ENCODE measurements at regions not wholly inside any gene's neighbourhood (a gene's known extent, or its start where the extent isn't known, plus 50 kb on each side); places are given as distances from the start of the nearest gene placed in this dataset.

- H3K4me3 Mint-ChIP-seq, result no peak overlapping the region
- H3K36me3 Mint-ChIP-seq, result no peaks in the 10 kb centered on the region
- no peaks in the 10 kb centered on the region for H3K4me1 Mint-ChIP-seq (ENCODE audit: low read depth)
- no peak overlapping the region for H3K27ac Mint-ChIP-seq
- H3K27me3 Mint-ChIP-seq, result no peaks in the 10 kb centered on the region
- peaks cover 8% of the 10 kb centered on the region for H3K9me3 Mint-ChIP-seq (ENCODE audit: low read depth)
Observed at GRCh38 chr13:59121507-59121906, 1042.2 kb downstream of the DIAPH3 start.

- H3K4me3 Mint-ChIP-seq, result no peak overlapping the region
- H3K27me3 Mint-ChIP-seq, result no peaks in the 10 kb centered on the region
- no peaks in the 10 kb centered on the region for H3K36me3 Mint-ChIP-seq
- H3K4me1 Mint-ChIP-seq (ENCODE audit: low read depth), result no peaks in the 10 kb centered on the region
- no peak overlapping the region for H3K27ac Mint-ChIP-seq
- peaks cover 7% of the 10 kb centered on the region for H3K9me3 Mint-ChIP-seq (ENCODE audit: low read depth)
Observed at GRCh38 chr13:59126474-59126873, 1037.3 kb downstream of the DIAPH3 start.

- no peaks in the 10 kb centered on the region for H3K36me3 Mint-ChIP-seq
- no peaks in the 10 kb centered on the region for H3K4me1 Mint-ChIP-seq (ENCODE audit: low read depth)
- H3K27ac Mint-ChIP-seq, result no peak overlapping the region
- no peak overlapping the region for H3K4me3 Mint-ChIP-seq
- no peaks in the 10 kb centered on the region for H3K27me3 Mint-ChIP-seq
- peaks cover 3% of the 10 kb centered on the region for H3K9me3 Mint-ChIP-seq (ENCODE audit: low read depth)
Observed at GRCh38 chr13:59133903-59134302, 1029.8 kb downstream of the DIAPH3 start.

GRCh38 chr13:59144700-59145099 lies 1019.0 kb downstream of the DIAPH3 start:
- Mint-ChIP-seq H3K4me1 (ENCODE audit: low read depth) (no peaks in the 10 kb centered on the region), H3K4me3 (no peak overlapping the region), H3K9me3 (ENCODE audit: low read depth) (no peaks in the 10 kb centered on the region), H3K27ac (no peak overlapping the region), H3K36me3 (no peaks in the 10 kb centered on the region), H3K27me3 (no peaks in the 10 kb centered on the region)

- Mint-ChIP-seq H3K9me3 (ENCODE audit: low read depth) (no peaks in the 10 kb centered on the region), H3K36me3 (no peaks in the 10 kb centered on the region), H3K27me3 (no peaks in the 10 kb centered on the region), H3K4me3 (no peak overlapping the region), H3K27ac (no peak overlapping the region), H3K4me1 (ENCODE audit: low read depth) (no peaks in the 10 kb centered on the region)
Observed at GRCh38 chr13:59145381-59145780, 1018.3 kb downstream of the DIAPH3 start.

GRCh38 chr13:59157181-59157580 lies 1006.5 kb downstream of the DIAPH3 start:
- no peak overlapping the region for H3K4me3 Mint-ChIP-seq
- no peaks in the 10 kb centered on the region for H3K4me1 Mint-ChIP-seq (ENCODE audit: low read depth)
- peaks cover 4% of the 10 kb centered on the region for H3K9me3 Mint-ChIP-seq (ENCODE audit: low read depth)
- H3K27me3 Mint-ChIP-seq, result no peaks in the 10 kb centered on the region
- no peaks in the 10 kb centered on the region for H3K36me3 Mint-ChIP-seq
- no peak overlapping the region for H3K27ac Mint-ChIP-seq

GRCh38 chr13:59166174-59166573 lies 997.6 kb downstream of the DIAPH3 start:
- Mint-ChIP-seq H3K4me1 (ENCODE audit: low read depth) (no peaks in the 10 kb centered on the region), H3K36me3 (no peaks in the 10 kb centered on the region), H3K9me3 (ENCODE audit: low read depth) (peaks cover 9% of the 10 kb centered on the region), H3K4me3 (no peak overlapping the region), H3K27me3 (no peaks in the 10 kb centered on the region), H3K27ac (no peak overlapping the region)

- no peaks in the 10 kb centered on the region for H3K4me1 Mint-ChIP-seq (ENCODE audit: low read depth)
- H3K27ac Mint-ChIP-seq, result no peak overlapping the region
- peaks cover 8% of the 10 kb centered on the region for H3K9me3 Mint-ChIP-seq (ENCODE audit: low read depth)
- no peaks in the 10 kb centered on the region for H3K36me3 Mint-ChIP-seq
- no peak overlapping the region for H3K4me3 Mint-ChIP-seq
- H3K27me3 Mint-ChIP-seq, result no peaks in the 10 kb centered on the region
Observed at GRCh38 chr13:59172076-59172475, 991.7 kb downstream of the DIAPH3 start.

GRCh38 chr13:59176775-59177174 lies 987.0 kb downstream of the DIAPH3 start:
- Mint-ChIP-seq H3K4me1 (ENCODE audit: low read depth) (no peaks in the 10 kb centered on the region), H3K36me3 (no peaks in the 10 kb centered on the region), H3K27ac (no peak overlapping the region), H3K9me3 (ENCODE audit: low read depth) (peaks cover 7% of the 10 kb centered on the region), H3K4me3 (no peak overlapping the region), H3K27me3 (no peaks in the 10 kb centered on the region)

- H3K4me3 Mint-ChIP-seq, result no peak overlapping the region
- H3K27me3 Mint-ChIP-seq, result no peaks in the 10 kb centered on the region
- H3K27ac Mint-ChIP-seq, result no peak overlapping the region
- H3K9me3 Mint-ChIP-seq (ENCODE audit: low read depth), result peaks cover 7% of the 10 kb centered on the region
- H3K4me1 Mint-ChIP-seq (ENCODE audit: low read depth), result no peaks in the 10 kb centered on the region
- no peaks in the 10 kb centered on the region for H3K36me3 Mint-ChIP-seq
Observed at GRCh38 chr13:59178344-59178743, 985.4 kb downstream of the DIAPH3 start.

- Mint-ChIP-seq H3K27ac (no peak overlapping the region), H3K9me3 (ENCODE audit: low read depth) (no peaks in the 10 kb centered on the region), H3K36me3 (no peaks in the 10 kb centered on the region), H3K27me3 (no peaks in the 10 kb centered on the region), H3K4me1 (ENCODE audit: low read depth) (no peaks in the 10 kb centered on the region), H3K4me3 (no peak overlapping the region)
Observed at GRCh38 chr13:59182241-59182640, 981.5 kb downstream of the DIAPH3 start.

- no peaks in the 10 kb centered on the region for H3K4me1 Mint-ChIP-seq (ENCODE audit: low read depth)
- H3K27ac Mint-ChIP-seq, result no peak overlapping the region
- no peaks in the 10 kb centered on the region for H3K27me3 Mint-ChIP-seq
- no peaks in the 10 kb centered on the region for H3K36me3 Mint-ChIP-seq
- H3K4me3 Mint-ChIP-seq, result no peak overlapping the region
- H3K9me3 Mint-ChIP-seq (ENCODE audit: low read depth), result peaks cover 2% of the 10 kb centered on the region
Observed at GRCh38 chr13:59197397-59197796, 966.3 kb downstream of the DIAPH3 start.

- no peak overlapping the region for H3K4me3 Mint-ChIP-seq
- no peaks in the 10 kb centered on the region for H3K9me3 Mint-ChIP-seq (ENCODE audit: low read depth)
- no peaks in the 10 kb centered on the region for H3K4me1 Mint-ChIP-seq (ENCODE audit: low read depth)
- H3K36me3 Mint-ChIP-seq, result no peaks in the 10 kb centered on the region
- no peaks in the 10 kb centered on the region for H3K27me3 Mint-ChIP-seq
- H3K27ac Mint-ChIP-seq, result no peak overlapping the region
Observed at GRCh38 chr13:59201841-59202240, 961.9 kb downstream of the DIAPH3 start.

GRCh38 chr13:59203855-59204254 lies 959.9 kb downstream of the DIAPH3 start:
- Mint-ChIP-seq H3K9me3 (ENCODE audit: low read depth) (no peaks in the 10 kb centered on the region), H3K4me3 (no peak overlapping the region), H3K4me1 (ENCODE audit: low read depth) (no peaks in the 10 kb centered on the region), H3K27ac (no peak overlapping the region), H3K36me3 (no peaks in the 10 kb centered on the region), H3K27me3 (no peaks in the 10 kb centered on the region)

GRCh38 chr13:59205501-59205900 lies 958.2 kb downstream of the DIAPH3 start:
- Mint-ChIP-seq H3K4me3 (no peak overlapping the region), H3K27me3 (no peaks in the 10 kb centered on the region), H3K9me3 (ENCODE audit: low read depth) (no peaks in the 10 kb centered on the region), H3K27ac (no peak overlapping the region), H3K36me3 (no peaks in the 10 kb centered on the region), H3K4me1 (ENCODE audit: low read depth) (no peaks in the 10 kb centered on the region)

GRCh38 chr13:59208405-59209195 lies 955.1 kb downstream of the DIAPH3 start:
- Mint-ChIP-seq H3K4me3 (no peak overlapping the region), H3K36me3 (no peaks in the 10 kb centered on the region), H3K27me3 (peaks cover 2% of the 10 kb centered on the region), H3K4me1 (ENCODE audit: low read depth) (no peaks in the 10 kb centered on the region), H3K9me3 (ENCODE audit: low read depth) (no peaks in the 10 kb centered on the region), H3K27ac (no peak overlapping the region)

Measured in activated naive CD8-positive, alpha-beta T cell (primary cell).